H1 (cell line): ENCODE measurements at regions not wholly inside any gene's neighbourhood (a gene's known extent, or its start where the extent isn't known, plus 50 kb on each side); places are given as distances from the start of the nearest gene placed in this dataset.

Experiments
- CTCF ChIA-PET: fragments of 300-600 bp; sonication (Branson Sonifier 250); formaldehyde crosslinking; loops from one replicate; lab custom pipeline; 2021; ENCODE audit not compliant: partially characterized antibody; lab: Charles Lee
- POLR2A ChIA-PET: fragments of 300-600 bp; sonication (Branson Sonifier 250); formaldehyde crosslinking; loops from one replicate; lab custom pipeline; 2021; ENCODE audit warnings: inconsistent platforms; ENCODE audit not compliant: partially characterized antibody; lab: Charles Lee
- DNase-seq, 2 experiments: peaks; one replicate each; pipeline versions ENCODE4 v3.0.0 to v3.0.0-alpha.2; 2010 to 2022; ENCODE audit warnings: low spot score in 2 of 2, low read depth in 1 of 2, mixed read lengths in 1 of 2
- FAIRE-seq: peaks from 2 replicates; lab custom pipeline; 2011; peaks lifted over from hg19 to GRCh38; lab: Jason Lieb, UNC
- H2AFZ ChIP-seq: 2 replicates; pipeline ENCODE4 v1.8.1; 2012; ENCODE audit warnings: low read length, inconsistent platforms
- H2AK5ac ChIP-seq: 2 replicates; pipeline ENCODE4 v1.6.1; 2013; ENCODE audit warnings: low read depth, low read length
- H2BK120ac ChIP-seq: replicated peaks from 2 replicates; pipeline ENCODE3; 2013; ENCODE audit warnings: low read depth, low read length, inconsistent platforms
- H2BK12ac ChIP-seq: 2 replicates; pipeline ENCODE4 v1.6.1; 2013; ENCODE audit warnings: low read depth, low read length
- H2BK15ac ChIP-seq: 2 replicates; pipeline ENCODE4 v1.6.1; 2013; ENCODE audit warnings: low read length
- H2BK20ac ChIP-seq: 2 replicates; pipeline ENCODE4 v1.6.1; 2013; ENCODE audit warnings: low read length
- H2BK5ac ChIP-seq: 2 replicates; pipeline ENCODE4 v1.6.1; 2013; ENCODE audit warnings: low read depth, low read length
- H3K14ac ChIP-seq: 2 replicates; pipeline ENCODE4 v1.6.1; 2013; ENCODE audit warnings: inconsistent platforms; ENCODE audit not compliant: insufficient read length
- H3K18ac ChIP-seq: 2 replicates; pipeline ENCODE4 v1.6.1; 2013; ENCODE audit warnings: low read length; ENCODE audit errors: extremely low read depth
- H3K23ac ChIP-seq: 2 replicates; pipeline ENCODE4 v1.6.1; 2013; ENCODE audit warnings: inconsistent platforms; ENCODE audit not compliant: insufficient read length
- H3K23me2 ChIP-seq: 2 replicates; pipeline ENCODE4 v1.6.1; 2013; ENCODE audit warnings: low read depth, low read length
- H3K27ac ChIP-seq: 2 replicates; pipeline ENCODE4 v1.6.1; 2011; ENCODE audit warnings: low read depth, low read length, inconsistent platforms
- H3K27me3 ChIP-seq, 4 experiments: replicated peaks in 1 of 4; 1 replicate in 1 of 4; 2 replicates in 3 of 4; pipeline versions ENCODE4 v1.6.1 to v1.8.1; 2011 to 2013; ENCODE audit warnings: low read length in 3 of 4, mild to moderate bottlenecking in 3 of 4, inconsistent platforms in 2 of 4, mixed read lengths in 2 of 4, moderate library complexity in 1 of 4; ENCODE audit not compliant: control insufficient read depth in 3 of 4, insufficient read depth in 3 of 4; ENCODE audit errors: extremely low read depth in 1 of 4
- H3K36me3 ChIP-seq, 4 experiments: 2 replicates each; pipeline versions ENCODE4 v1.6.1 to v1.8.1; 2011 to 2013; ENCODE audit warnings: mild to moderate bottlenecking in 4 of 4, low read length in 3 of 4, moderate library complexity in 2 of 4, control low read depth in 1 of 4, inconsistent platforms in 1 of 4; ENCODE audit not compliant: insufficient read depth in 4 of 4, control insufficient read depth in 2 of 4
- H3K4ac ChIP-seq: replicated peaks from 2 replicates; pipeline ENCODE3; 2013; ENCODE audit warnings: low read length, low read depth, mixed read lengths, inconsistent platforms; ENCODE audit not compliant: insufficient read length
- H3K4me1 ChIP-seq, 4 experiments: replicated peaks in 1 of 4; 1 replicate in 1 of 4; 2 replicates in 3 of 4; pipeline versions ENCODE4 v1.6.1 to v1.8.1; 2011 to 2013; ENCODE audit warnings: low read length in 3 of 4, inconsistent platforms in 2 of 4, mixed read lengths in 1 of 4; ENCODE audit not compliant: insufficient read depth in 4 of 4, control insufficient read depth in 3 of 4
- H3K4me2 ChIP-seq, 2 experiments: 2 replicates each; pipeline versions ENCODE4 v1.6.1 to v1.8.1; 2011 to 2013; ENCODE audit warnings: low read depth in 2 of 2, low read length in 2 of 2, control low read depth in 1 of 2, inconsistent platforms in 1 of 2, mild to moderate bottlenecking in 1 of 2; ENCODE audit not compliant: insufficient read depth in 1 of 2
- H3K4me3 ChIP-seq, 4 experiments: fragments of 200-600, 300-600 bp in 1 of 4; sonication (generic), shearing (Covaris generic), sonication (Bioruptor Twin) in 1 of 4; 2 replicates each; pipeline versions ENCODE4 v1.5.1 to v1.8.1; 2011 to 2016; ENCODE audit warnings: low read length in 4 of 4, low read depth in 3 of 4, control low read depth in 2 of 4, inconsistent platforms in 2 of 4, mild to moderate bottlenecking in 2 of 4, mixed read lengths in 1 of 4, moderate library complexity in 1 of 4; ENCODE audit not compliant: insufficient read depth in 2 of 4; ENCODE audit errors: extremely low read depth in 1 of 4
- H3K56ac ChIP-seq: replicated peaks from 2 replicates; pipeline ENCODE3; 2013; ENCODE audit warnings: low read depth, mild to moderate bottlenecking, mixed read lengths, low read length, inconsistent platforms; ENCODE audit not compliant: insufficient read length
- H3K79me1 ChIP-seq: 2 replicates; pipeline ENCODE4 v1.6.1; 2013; ENCODE audit warnings: low read depth, low read length, control low read depth
- H3K79me2 ChIP-seq, 2 experiments: 2 replicates each; pipeline versions ENCODE4 v1.6.1 to v1.8.1; 2012 to 2013; ENCODE audit warnings: low read length in 2 of 2, mild to moderate bottlenecking in 2 of 2, inconsistent platforms in 1 of 2; ENCODE audit not compliant: insufficient read depth in 2 of 2, control insufficient read depth in 1 of 2
- H3K9ac ChIP-seq, 4 experiments: replicated peaks in 1 of 4; 1 replicate in 1 of 4; 2 replicates in 3 of 4; pipeline versions ENCODE4 v1.6.1 to v1.8.1; 2011 to 2013; ENCODE audit warnings: low read depth in 3 of 4, low read length in 3 of 4, control low read depth in 2 of 4, mild to moderate bottlenecking in 2 of 4, moderate library complexity in 2 of 4, inconsistent platforms in 1 of 4; ENCODE audit errors: extremely low read depth in 1 of 4
- H3K9me3 ChIP-seq, 2 experiments: 2 replicates each; pipeline versions ENCODE4 v1.6.1 to v1.8.1; 2012 to 2013; ENCODE audit warnings: mild to moderate bottlenecking in 2 of 2, moderate library complexity in 2 of 2, control low read depth in 1 of 2, inconsistent platforms in 1 of 2, low read depth in 1 of 2, low read length in 1 of 2, mixed read lengths in 1 of 2; ENCODE audit not compliant: insufficient read depth in 2 of 2
- H4K20me1 ChIP-seq, 2 experiments: replicated peaks in 1 of 2; 2 replicates each; pipeline versions ENCODE3 to v1.8.1; 2011 to 2013; ENCODE audit warnings: inconsistent platforms in 2 of 2, low read length in 2 of 2, mild to moderate bottlenecking in 1 of 2; ENCODE audit not compliant: insufficient read depth in 2 of 2, control insufficient read depth in 1 of 2
- H4K5ac ChIP-seq: 2 replicates; pipeline ENCODE4 v1.6.1; 2013; ENCODE audit warnings: low read length, low read depth, mixed read lengths, inconsistent platforms; ENCODE audit not compliant: insufficient read length
- H4K8ac ChIP-seq: 2 replicates; pipeline ENCODE4 v1.8.0; 2013; ENCODE audit warnings: mild to moderate bottlenecking, moderate library complexity, low read length, inconsistent platforms; ENCODE audit not compliant: insufficient read depth; ENCODE audit errors: extremely low read depth
- H4K91ac ChIP-seq: replicated peaks from 2 replicates; pipeline ENCODE3; 2013; ENCODE audit warnings: low read length, mixed read lengths, inconsistent platforms; ENCODE audit not compliant: insufficient read length
- ASH2L ChIP-seq: fragments of 200-600, 300-600 bp; sonication (generic); IDR thresholded peaks from one replicate; pipeline ENCODE4 v1.7.1; 2017; ENCODE audit warnings: low read length
- CREB1 ChIP-seq: IDR thresholded peaks from 2 replicates; pipeline ENCODE4 v1.6.1; 2012; ENCODE audit warnings: inconsistent platforms
- KDM1A ChIP-seq: fragments of 200-600, 300-600 bp; sonication (generic); IDR thresholded peaks from 2 replicates; pipeline ENCODE4 v1.7.1; 2016; ENCODE audit warnings: mild to moderate bottlenecking, low read length, borderline replicate concordance
- POU5F1 ChIP-seq: IDR thresholded peaks from 2 replicates; pipeline ENCODE4 v1.6.1; 2011; ENCODE audit warnings: low read depth, mild to moderate bottlenecking, low read length, moderate library complexity
- RAD21 ChIP-seq, 2 experiments: IDR thresholded peaks in 1 of 2; conservative IDR thresholded peaks in 1 of 2; 2 replicates each; pipeline ENCODE4 v1.6.1; 2011; ENCODE audit warnings: low read depth in 2 of 2, low read length in 2 of 2, improper control_type of control experiment in 1 of 2, inconsistent platforms in 1 of 2, mild to moderate bottlenecking in 1 of 2, moderate library complexity in 1 of 2
- RXRA ChIP-seq: IDR thresholded peaks from 2 replicates; pipeline ENCODE4 v1.6.1; 2011; ENCODE audit warnings: low read depth, mild to moderate bottlenecking, low read length, moderate library complexity; ENCODE audit not compliant: insufficient read depth
- SRF ChIP-seq: IDR thresholded peaks from 2 replicates; pipeline ENCODE4 v1.6.1; 2011; ENCODE audit warnings: mild to moderate bottlenecking, low read depth, low read length, moderate library complexity
- WGBS, 2 experiments: shearing (Covaris generic) in 1 of 2; methylation state at CpG; one replicate each; pipeline versions ENCODE4 v1.1.6 to v1.1.7; 2013 to 2015; ENCODE audit warnings: low lambda C conversion rate in 2 of 2, mixed read lengths in 2 of 2, inconsistent platforms in 1 of 2, low coverage in 1 of 2, missing lambda C conversion rate in 1 of 2; ENCODE audit not compliant: insufficient replicate concordance in 2 of 2, insufficient coverage in 1 of 2, insufficient read length in 1 of 2; ENCODE audit errors: extremely low coverage in 1 of 2, missing lambda C conversion rate in 1 of 2; 5-methylcytosine and 5-hydroxymethylcytosine counted together

GRCh38 chr5:162323466-162323865 is 255.9 kb downstream of the GABRG2 start:
- H3K9me3 ChIP-seq = peaks cover 0 to 4% of the 10 kb centered on the region in 2 experiments; a peak in 2 of 4 replicates
- no peak overlapping the region for H3K18ac ChIP-seq
- H3K27me3 ChIP-seq = no peaks in the 10 kb centered on the region
- H3K4me1 ChIP-seq = no peaks in the 10 kb centered on the region
- no peak overlapping the region for H2BK5ac ChIP-seq
- H2BK12ac ChIP-seq = no peak overlapping the region
- H3K56ac ChIP-seq = no peak overlapping the region
- no peak overlapping the region for H2BK15ac ChIP-seq
- no peak overlapping the region for H2BK120ac ChIP-seq
- no peaks in the 10 kb centered on the region for H3K23me2 ChIP-seq
- H3K9ac ChIP-seq = no peak overlapping the region
- H3K14ac ChIP-seq = no peak overlapping the region
- H3K4me3 ChIP-seq = no peak overlapping the region
- H3K4ac ChIP-seq = no peak overlapping the region
- no peaks in the 10 kb centered on the region for H4K20me1 ChIP-seq
- no peak overlapping the region for H4K91ac ChIP-seq
- no peaks in the 10 kb centered on the region for H3K79me1 ChIP-seq
- H3K79me2 ChIP-seq = no peaks in the 10 kb centered on the region
- CTCF ChIA-PET = interaction anchor here (0.9 to 1.8 kb wide), 2 partner anchors 114 to 983 kb away, joined by 3 read pairs; no protein-coding TSS in a partner anchor
- no peak overlapping the region for H3K23ac ChIP-seq
- H2AK5ac ChIP-seq = no peak overlapping the region
- H2AFZ ChIP-seq = 0 out of 2 replicates have a peak overlapping the region, but pooled peaks have one; percentile 23
- H4K5ac ChIP-seq = no peak overlapping the region
- 84% methylated on average over 3 of the region's 3 CpGs; no CpG with 5 or more reads in 1 of the 2 experiments for WGBS, 2 experiments
- FAIRE-seq (no peak), DNase-seq (no peak)
- no peak for TF ChIP-seq POU5F1
- no peak for TF ChIP-seq RAD21 (IDR thresholded peaks at IDR 0.05 in 1 of 2, conservative IDR thresholded peaks at IDR 0.05 in 1 of 2; ENCODE audit: low read depth in 2 of 2, low read length in 2 of 2)
- no peak for TF ChIP-seq CREB1
- TF ChIP-seq KDM1A = no peak
- no peak for TF ChIP-seq RXRA
- TF ChIP-seq ASH2L = no peak
- no peak for TF ChIP-seq SRF
- no peak overlapping the region for H3K27ac ChIP-seq
- H4K8ac ChIP-seq = no peak overlapping the region
- POLR2A ChIA-PET = no interaction called here
- no peak overlapping the region for H3K4me2 ChIP-seq
- H2BK20ac ChIP-seq = no peak overlapping the region
- no peaks in the 10 kb centered on the region for H3K36me3 ChIP-seq
